ENCODE measurements at regions not wholly inside any gene's neighbourhood (a gene's known extent, or its start where the extent isn't known, plus 50 kb on each side); places are given as distances from the start of the nearest gene placed in this dataset.

- no peak overlapping the region for H2AFZ ChIP-seq (ENCODE audit: low read length)
- H3K79me2 ChIP-seq (ENCODE audit: insufficient read depth, low read length) = no peaks in the 10 kb centered on the region
- TF ChIP-seq CTCF (conservative IDR thresholded peaks at IDR 0.05; ENCODE audit: low read length) (no peak), EZH2phosphoT487 (IDR thresholded peaks at IDR 0.05; ENCODE audit: borderline replicate concordance) (no peak)
- H3F3A ChIP-seq (ENCODE audit: low read depth) = no peaks in the 10 kb centered on the region
- H4K20me1 ChIP-seq (ENCODE audit: insufficient read depth, low read length, poor library complexity, severe bottlenecking) = no peaks in the 10 kb centered on the region
- no peak overlapping the region for H3K4me3 ChIP-seq (ENCODE audit: low read length, poor library complexity, severe bottlenecking)
- H3K9me3 ChIP-seq (ENCODE audit: insufficient read depth, low read depth, low read length) = no peaks in the 10 kb centered on the region
- no peak overlapping the region for H3K9ac ChIP-seq (ENCODE audit: low read depth, low read length, poor library complexity, severe bottlenecking)
- no peaks in the 10 kb centered on the region for H3K36me3 ChIP-seq (ENCODE audit: insufficient read depth, low read length)
- no peak overlapping the region for H3K4me2 ChIP-seq (ENCODE audit: low read depth, low read length, poor library complexity, severe bottlenecking)
- H3K4me1 ChIP-seq (ENCODE audit: insufficient read depth, low read length, poor library complexity, severe bottlenecking) = no peaks in the 10 kb centered on the region
- no peaks in the 10 kb centered on the region for H3K27me3 ChIP-seq (ENCODE audit: insufficient read depth, low read length, poor library complexity, severe bottlenecking)
- H3K9me2 ChIP-seq (replicated peaks; ENCODE audit: low read depth, low read length) = no peaks in the 10 kb centered on the region
These were observed 102.1 kb upstream of the KCND2 start for GRCh38 chr7:120170834-120171233.

- TF ChIP-seq CTCF (conservative IDR thresholded peaks at IDR 0.05; ENCODE audit: low read length) = no peak
- no peak for TF ChIP-seq EZH2phosphoT487 (IDR thresholded peaks at IDR 0.05; ENCODE audit: borderline replicate concordance)
- Histone ChIP-seq H3K9ac (ENCODE audit: low read depth, low read length, poor library complexity, severe bottlenecking) (no peak overlapping the region), H3K4me2 (ENCODE audit: low read depth, low read length, poor library complexity, severe bottlenecking) (no peak overlapping the region), H3K79me2 (ENCODE audit: insufficient read depth, low read length) (no peaks in the 10 kb centered on the region), H3K4me3 (ENCODE audit: low read length, poor library complexity, severe bottlenecking) (no peak overlapping the region), H3K36me3 (ENCODE audit: insufficient read depth, low read length) (no peaks in the 10 kb centered on the region), H3K4me1 (ENCODE audit: insufficient read depth, low read length, poor library complexity, severe bottlenecking) (no peaks in the 10 kb centered on the region), H4K20me1 (ENCODE audit: insufficient read depth, low read length, poor library complexity, severe bottlenecking) (no peaks in the 10 kb centered on the region), H3K9me2 (replicated peaks; ENCODE audit: low read depth, low read length) (no peaks in the 10 kb centered on the region), H3K27me3 (ENCODE audit: insufficient read depth, low read length, poor library complexity, severe bottlenecking) (no peaks in the 10 kb centered on the region), H3K9me3 (ENCODE audit: insufficient read depth, low read depth, low read length) (no peaks in the 10 kb centered on the region), H3F3A (ENCODE audit: low read depth) (no peaks in the 10 kb centered on the region), H2AFZ (ENCODE audit: low read length) (no peak overlapping the region)
These were observed 101.6 kb upstream of the KCND2 start for GRCh38 chr7:120171406-120171805.

- H3K4me1 ChIP-seq (ENCODE audit: insufficient read depth, low read length, poor library complexity, severe bottlenecking) = no peaks in the 10 kb centered on the region
- no peak overlapping the region for H3K4me2 ChIP-seq (ENCODE audit: low read depth, low read length, poor library complexity, severe bottlenecking)
- no peaks in the 10 kb centered on the region for H3K9me2 ChIP-seq (replicated peaks; ENCODE audit: low read depth, low read length)
- H3F3A ChIP-seq (ENCODE audit: low read depth) = no peaks in the 10 kb centered on the region
- TF ChIP-seq EZH2phosphoT487 (IDR thresholded peaks at IDR 0.05; ENCODE audit: borderline replicate concordance) (no peak), CTCF (conservative IDR thresholded peaks at IDR 0.05; ENCODE audit: low read length) (no peak)
- no peak overlapping the region for H3K9ac ChIP-seq (ENCODE audit: low read depth, low read length, poor library complexity, severe bottlenecking)
- H3K36me3 ChIP-seq (ENCODE audit: insufficient read depth, low read length) = no peaks in the 10 kb centered on the region
- no peaks in the 10 kb centered on the region for H4K20me1 ChIP-seq (ENCODE audit: insufficient read depth, low read length, poor library complexity, severe bottlenecking)
- H3K79me2 ChIP-seq (ENCODE audit: insufficient read depth, low read length) = no peaks in the 10 kb centered on the region
- H3K27me3 ChIP-seq (ENCODE audit: insufficient read depth, low read length, poor library complexity, severe bottlenecking) = no peaks in the 10 kb centered on the region
- H3K4me3 ChIP-seq (ENCODE audit: low read length, poor library complexity, severe bottlenecking) = no peak overlapping the region
- H2AFZ ChIP-seq (ENCODE audit: low read length) = no peak overlapping the region
- no peaks in the 10 kb centered on the region for H3K9me3 ChIP-seq (ENCODE audit: insufficient read depth, low read depth, low read length)
These were observed 92.8 kb upstream of the KCND2 start for GRCh38 chr7:120180221-120180620.

All from Loucy (cell line).